PC-3 (cell line): ENCODE measurements at regions not wholly inside any gene's neighbourhood (a gene's known extent, or its start where the extent isn't known, plus 50 kb on each side); places are given as distances from the start of the nearest gene placed in this dataset.

Experiments used
- CTCF ChIP-seq: fragments of 300-600 bp; sonication (generic); conservative IDR thresholded peaks from 2 replicates; pipeline ENCODE4 v1.5.1; 2017; ENCODE audit warnings: antibody characterized with exemption, low read depth, mild to moderate bottlenecking, low read length
- EZH2 ChIP-seq: fragments of 300-600 bp; sonication (generic); IDR thresholded peaks from one replicate; pipeline ENCODE4 v1.6.1; 2017; ENCODE audit warnings: antibody characterized with exemption, mild to moderate bottlenecking, low read length; ENCODE audit not compliant: unreplicated experiment

- TF ChIP-seq CTCF: no peak
- no peak for TF ChIP-seq EZH2
Measured at GRCh38 chr5:135183464-135183863, 149.4 kb upstream of the PITX1 start.
